HG03103 (cell line): ENCODE measurements at regions not wholly inside any gene's neighbourhood (a gene's known extent, or its start where the extent isn't known, plus 50 kb on each side); places are given as distances from the start of the nearest gene placed in this dataset.

Experiments
- ATAC-seq: cut with Tn5 transposase; IDR thresholded peaks from one replicate; pipeline ENCODE4 v1.9.1; 2021; ENCODE audit warnings: low read depth; ENCODE audit not compliant: unreplicated experiment

DNA sequence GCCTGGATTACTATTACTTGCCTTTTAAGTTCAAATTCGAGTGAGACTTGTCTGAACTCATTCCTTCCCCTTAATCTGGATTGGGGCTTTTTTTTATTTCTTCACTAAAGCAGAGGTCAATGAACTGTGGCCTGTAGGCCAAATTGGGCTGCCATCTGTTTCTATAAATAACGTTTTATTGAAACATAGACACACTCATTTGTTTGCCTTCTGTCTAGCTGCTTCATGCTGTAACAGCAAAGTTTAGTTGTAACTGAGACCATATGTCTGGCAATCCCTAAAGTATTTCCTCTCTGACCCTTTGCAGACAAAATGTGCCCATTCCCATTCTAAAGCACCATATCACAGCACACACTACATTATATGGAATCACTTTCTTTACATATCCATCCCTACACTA lies 207.9 kb upstream of the ISX start:
- no peak for ATAC-seq

GRCh38 chr22:34861787-34862186 lies 204.2 kb upstream of the ISX start:
- ATAC-seq: no peak

DNA sequence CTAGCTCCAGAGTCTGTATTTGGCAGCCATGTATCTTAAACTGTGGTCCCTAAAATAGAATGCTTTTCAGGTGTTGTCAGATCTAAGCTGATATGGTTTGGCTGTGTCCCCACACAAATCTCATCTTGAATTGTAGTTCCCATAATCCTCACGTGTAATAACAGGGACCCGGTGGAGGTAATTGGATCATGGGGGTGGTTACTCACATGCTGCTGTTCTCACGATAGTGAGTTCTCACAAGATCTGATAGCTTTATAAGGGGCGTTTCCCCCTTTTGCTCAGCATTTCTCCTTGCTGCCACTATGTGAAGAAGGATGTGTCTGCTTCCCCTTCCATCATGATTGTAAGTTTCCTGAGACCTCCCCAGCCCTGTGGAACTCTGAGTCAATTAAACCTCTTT lies 199.9 kb upstream of the ISX start:
- no peak for ATAC-seq

GRCh38 chr22:34866495-34867131 lies 199.3 kb upstream of the ISX start:
- ATAC-seq: no peak

- no peak for ATAC-seq
Observed at GRCh38 chr22:34877506-34877905, 188.5 kb upstream of the ISX start.

GRCh38 chr22:34878171-34878570 lies 187.8 kb upstream of the ISX start:
- ATAC-seq: no peak

GRCh38 chr22:34879001-34879400 lies 187.0 kb upstream of the ISX start:
- ATAC-seq: no peak

GRCh38 chr22:34880662-34881061 lies 185.3 kb upstream of the ISX start:
- no peak for ATAC-seq

- ATAC-seq: no peak
Observed at GRCh38 chr22:34881453-34881852, 184.5 kb upstream of the ISX start.

DNA sequence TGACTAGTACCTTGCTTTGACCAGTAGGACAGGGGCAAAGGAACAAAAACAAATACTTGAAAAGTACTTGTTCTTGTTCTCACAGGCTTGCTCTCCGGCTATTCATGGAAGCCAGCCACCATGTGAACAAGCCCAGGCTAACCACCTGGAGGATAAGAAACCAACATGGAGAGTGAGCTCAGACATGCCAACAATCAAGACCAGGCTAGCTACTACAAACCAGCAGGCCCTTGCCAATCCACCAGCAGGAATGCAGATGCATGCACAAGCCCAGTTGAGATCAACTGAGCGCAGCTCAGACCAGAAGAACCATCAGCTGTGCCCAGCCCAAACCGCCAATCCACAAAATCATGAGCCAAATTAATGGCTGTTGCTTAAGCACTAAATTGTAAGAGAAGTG lies 180.1 kb upstream of the ISX start:
- ATAC-seq: no peak

DNA sequence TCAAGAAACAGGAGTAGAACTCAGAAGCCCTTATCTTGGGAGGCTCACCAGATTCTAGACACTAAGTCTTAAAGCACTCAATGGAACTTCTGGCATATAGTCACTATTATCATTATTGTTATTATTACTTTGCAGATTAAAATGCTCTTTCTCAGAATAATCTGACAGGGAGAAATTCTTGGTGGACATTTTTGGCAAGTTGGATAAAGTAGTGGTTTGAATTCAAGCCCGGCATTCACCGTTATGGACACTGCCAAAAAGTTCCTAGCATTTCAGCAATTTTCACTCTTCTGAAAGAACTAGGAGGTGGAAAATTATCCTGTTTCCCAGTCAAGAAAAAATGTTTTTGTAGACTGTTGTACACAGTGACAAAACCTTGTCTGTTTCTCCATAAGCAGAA lies 179.6 kb upstream of the ISX start:
- no peak for ATAC-seq

GRCh38 chr22:34886812-34887211 lies 179.1 kb upstream of the ISX start:
- no peak for ATAC-seq

DNA sequence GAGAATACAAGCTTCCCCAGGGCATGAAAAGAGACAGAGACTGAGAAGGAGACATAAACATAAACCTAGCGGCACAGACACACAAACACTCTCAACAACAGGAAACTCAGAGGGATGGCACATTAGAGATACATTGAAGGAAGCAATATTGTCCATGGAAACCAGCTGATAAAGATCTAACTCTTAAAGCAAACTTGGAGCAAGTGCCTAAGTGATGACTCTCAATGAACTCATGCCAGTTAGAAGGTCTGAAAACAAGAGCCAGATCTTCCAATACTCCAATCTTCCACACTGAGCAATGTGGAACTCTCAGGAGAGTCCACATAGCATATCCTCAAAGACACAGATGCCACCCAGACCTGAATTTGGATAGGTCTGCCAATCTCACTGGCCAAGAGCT lies 168.8 kb upstream of the ISX start:
- no peak for ATAC-seq

- ATAC-seq: no peak
Observed at GRCh38 chr22:34902335-34902734, 163.6 kb upstream of the ISX start.

DNA sequence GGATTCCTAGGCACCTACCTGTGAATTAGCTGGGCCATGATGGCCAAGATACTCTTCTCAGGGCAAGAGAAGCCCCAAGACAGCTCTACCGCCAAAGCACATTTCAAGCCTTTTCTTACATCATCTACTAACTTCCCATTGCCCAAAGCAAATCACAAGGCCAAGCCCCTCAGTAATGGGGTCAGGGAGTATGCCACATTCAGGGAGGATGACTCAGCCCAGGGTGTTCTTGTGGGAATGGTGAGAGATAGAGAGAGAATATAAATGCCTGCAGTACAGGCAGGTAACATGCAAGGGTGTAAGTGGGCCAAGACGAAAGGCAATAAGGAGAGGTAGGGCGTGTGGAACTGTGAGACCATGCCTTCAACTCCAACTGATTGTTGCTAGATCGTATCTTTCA lies 162.5 kb upstream of the ISX start:
- ATAC-seq: no peak

GRCh38 chr22:34904486-34904885 lies 161.5 kb upstream of the ISX start:
- ATAC-seq: no peak

- no peak for ATAC-seq
Observed at GRCh38 chr22:34913826-34914225, 152.1 kb upstream of the ISX start.

- no peak for ATAC-seq
Observed at GRCh38 chr22:34914846-34915245, 151.1 kb upstream of the ISX start.

DNA sequence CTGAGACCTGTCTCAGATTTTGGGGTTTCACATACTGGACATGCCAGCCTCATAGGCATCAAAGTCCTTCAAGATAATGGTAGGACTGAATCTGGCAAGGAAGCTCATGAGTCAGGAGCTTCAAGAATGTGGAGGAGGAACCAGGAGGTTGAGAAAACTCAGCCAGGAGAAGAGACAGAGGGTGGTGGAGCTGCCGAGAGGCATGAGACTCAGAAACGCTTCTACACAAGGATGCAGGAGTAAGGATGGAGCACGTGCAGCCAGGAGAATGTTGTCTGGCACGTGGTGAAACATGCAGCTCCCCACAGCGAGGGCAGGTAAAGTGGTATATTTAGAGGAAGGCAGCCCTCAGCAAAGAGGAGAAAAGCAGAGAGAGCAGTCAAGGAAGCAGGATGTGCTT lies 148.7 kb upstream of the ISX start:
- no peak for ATAC-seq

DNA sequence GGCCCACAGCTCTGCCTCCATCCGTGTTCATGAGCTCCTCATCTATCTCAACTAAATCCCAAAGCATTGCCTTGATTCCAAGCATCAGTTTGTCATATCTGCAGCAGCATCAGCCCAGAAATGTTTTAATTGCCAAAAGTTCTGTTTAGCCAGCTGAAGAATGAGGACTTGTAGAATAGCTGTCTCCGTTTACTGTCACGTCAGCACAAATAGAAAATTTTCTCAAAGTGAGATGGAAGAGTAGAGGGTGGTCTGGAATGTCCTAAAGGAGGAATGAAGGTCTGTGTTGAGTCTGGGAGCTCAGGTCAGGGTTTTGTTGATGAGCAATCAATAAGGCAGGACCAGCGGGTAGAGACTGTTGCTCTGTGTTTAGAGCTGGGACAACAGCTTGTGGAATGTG lies 134.9 kb upstream of the ISX start:
- no peak for ATAC-seq

DNA sequence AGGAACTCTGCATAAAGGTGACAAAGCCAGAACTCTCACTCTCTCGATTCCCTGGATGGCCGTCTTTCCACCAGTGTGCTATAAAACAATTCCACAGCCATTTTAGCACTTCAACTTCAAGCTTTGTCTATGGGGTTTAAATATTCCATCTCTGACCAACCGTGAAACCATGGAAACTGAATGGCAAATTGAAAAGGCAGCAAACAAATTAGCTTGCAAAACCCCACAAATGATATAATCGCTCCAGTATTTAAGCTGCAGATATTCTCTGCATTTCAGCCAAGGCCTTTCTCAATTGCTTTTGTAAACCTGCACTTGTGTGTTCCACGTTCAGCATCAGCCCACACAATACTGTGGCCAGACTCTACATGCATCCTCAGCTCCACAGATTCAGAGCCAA lies 131.7 kb upstream of the ISX start:
- ATAC-seq: no peak

DNA sequence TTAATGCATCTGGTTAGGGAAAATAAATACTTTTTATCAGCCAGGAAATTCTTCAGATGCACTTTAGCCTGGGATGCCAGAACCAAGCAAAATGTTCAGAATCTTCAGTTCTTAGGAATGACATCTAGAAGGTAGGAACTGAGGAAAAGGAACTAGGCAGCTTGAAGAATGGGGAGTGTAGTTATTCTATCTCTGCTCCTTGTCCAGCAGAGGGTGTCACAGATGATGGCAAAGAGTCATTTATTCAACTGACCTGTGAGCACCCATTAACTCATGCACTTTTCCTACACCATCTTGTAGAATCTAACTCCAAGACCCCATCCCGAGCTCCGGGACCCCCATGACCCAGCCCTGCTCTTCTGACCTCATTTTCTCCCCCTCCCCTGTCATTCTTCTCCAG lies 122.1 kb upstream of the ISX start:
- no peak for ATAC-seq

GRCh38 chr22:34946339-34946985 lies 119.5 kb upstream of the ISX start:
- ATAC-seq: no peak
